ENCODE measurements at regions not wholly inside any gene's neighbourhood (a gene's known extent, or its start where the extent isn't known, plus 50 kb on each side); places are given as distances from the start of the nearest gene placed in this dataset.

DNA sequence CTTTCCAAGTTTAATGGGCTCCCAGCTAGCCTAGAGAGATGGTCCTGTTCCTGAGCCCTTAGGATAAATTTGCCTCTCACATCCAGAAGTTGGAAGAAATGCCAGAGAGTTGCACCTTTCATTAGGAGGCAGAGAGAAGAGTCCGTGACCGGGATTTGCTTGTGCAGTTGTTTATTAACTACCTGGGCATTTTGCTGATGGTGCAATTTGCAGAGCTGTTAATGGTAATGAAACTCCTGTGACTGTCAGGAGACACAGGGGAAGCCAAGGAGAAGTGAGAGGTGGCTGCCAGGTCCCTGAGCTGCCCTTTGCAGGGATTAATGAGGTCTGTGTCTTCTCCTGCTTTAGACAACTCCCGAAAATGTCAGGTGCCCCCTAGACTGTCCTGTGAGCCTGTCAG is 69.1 kb upstream of the B3GAT1 start:
- no peak for TF ChIP-seq MYC (IDR thresholded peaks at IDR 0.05; ENCODE audit: low read depth, low read length)
- no peak for TF ChIP-seq POLR2A (IDR thresholded peaks at IDR 0.05; ENCODE audit: extremely low read depth, insufficient read length)
- TF ChIP-seq, protein P1, sequence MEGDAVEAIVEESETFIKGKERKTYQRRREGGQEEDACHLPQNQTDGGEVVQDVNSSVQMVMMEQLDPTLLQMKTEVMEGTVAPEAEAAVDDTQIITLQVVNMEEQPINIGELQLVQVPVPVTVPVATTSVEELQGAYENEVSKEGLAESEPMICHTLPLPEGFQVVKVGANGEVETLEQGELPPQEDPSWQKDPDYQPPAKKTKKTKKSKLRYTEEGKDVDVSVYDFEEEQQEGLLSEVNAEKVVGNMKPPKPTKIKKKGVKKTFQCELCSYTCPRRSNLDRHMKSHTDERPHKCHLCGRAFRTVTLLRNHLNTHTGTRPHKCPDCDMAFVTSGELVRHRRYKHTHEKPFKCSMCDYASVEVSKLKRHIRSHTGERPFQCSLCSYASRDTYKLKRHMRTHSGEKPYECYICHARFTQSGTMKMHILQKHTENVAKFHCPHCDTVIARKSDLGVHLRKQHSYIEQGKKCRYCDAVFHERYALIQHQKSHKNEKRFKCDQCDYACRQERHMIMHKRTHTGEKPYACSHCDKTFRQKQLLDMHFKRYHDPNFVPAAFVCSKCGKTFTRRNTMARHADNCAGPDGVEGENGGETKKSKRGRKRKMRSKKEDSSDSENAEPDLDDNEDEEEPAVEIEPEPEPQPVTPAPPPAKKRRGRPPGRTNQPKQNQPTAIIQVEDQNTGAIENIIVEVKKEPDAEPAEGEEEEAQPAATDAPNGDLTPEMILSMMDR (IDR thresholded peaks at IDR 0.05; ENCODE audit: low read depth, low read length) = no peak
- TF ChIP-seq, protein P2, sequence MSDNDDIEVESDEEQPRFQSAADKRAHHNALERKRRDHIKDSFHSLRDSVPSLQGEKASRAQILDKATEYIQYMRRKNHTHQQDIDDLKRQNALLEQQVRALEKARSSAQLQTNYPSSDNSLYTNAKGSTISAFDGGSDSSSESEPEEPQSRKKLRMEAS (IDR thresholded peaks at IDR 0.05; ENCODE audit: low read depth, low read length) = no peak

All from NB4 (cell line).